ENCODE measurements at regions not wholly inside any gene's neighbourhood (a gene's known extent, or its start where the extent isn't known, plus 50 kb on each side); places are given as distances from the start of the nearest gene placed in this dataset.

DNA sequence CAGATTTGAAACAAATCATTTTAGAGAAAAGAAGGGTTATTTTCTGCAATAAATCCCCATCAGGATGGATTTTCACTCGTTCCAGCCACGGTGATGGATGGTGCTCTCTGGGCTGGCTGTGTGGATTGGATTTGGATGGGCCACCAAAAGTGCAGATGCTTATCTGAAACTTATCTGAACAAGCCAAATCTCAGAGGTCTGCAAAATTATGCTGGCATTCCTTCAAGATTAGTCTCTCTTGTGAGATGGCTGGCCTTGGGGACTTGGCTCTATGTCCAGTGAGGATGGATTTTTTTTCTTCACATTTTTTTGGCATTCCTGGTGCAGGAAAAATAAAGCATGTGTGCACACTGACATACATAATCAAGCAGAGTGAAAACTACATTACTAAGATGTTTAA lies 341.9 kb downstream of the GXYLT1 start:
- Histone ChIP-seq H3K4me1 (ENCODE audit: control insufficient read depth, insufficient read depth, low read length) (no peaks in the 10 kb centered on the region), H3K9me1 (ENCODE audit: insufficient read depth, low read length) (no peaks in the 10 kb centered on the region), H3K9me3 (ENCODE audit: control insufficient read depth, insufficient read depth, low read length) (no peaks in the 10 kb centered on the region), H4K8ac (ENCODE audit: low read depth in 2 of 2, low read length in 2 of 2) (no peak overlapping the region), H3K79me1 (ENCODE audit: low read depth in 1 of 2, low read length in 2 of 2) (no peaks in the 10 kb centered on the region), H3K36me3 (ENCODE audit: control insufficient read depth, insufficient read depth, low read length) (no peaks in the 10 kb centered on the region), H2AK9ac (replicated peaks; ENCODE audit: low read depth, low read length, poor library complexity) (no peak overlapping the region), H2AK5ac (ENCODE audit: low read depth, low read length) (no peak overlapping the region), H4K5ac (ENCODE audit: low read depth, low read length) (no peak overlapping the region), H3K4me2 (ENCODE audit: low read depth, low read length) (no peak overlapping the region), H4K20me1 (ENCODE audit: insufficient read depth, low read length) (no peaks in the 10 kb centered on the region), H3K4ac (ENCODE audit: low read depth, low read length) (no peak overlapping the region), H2BK120ac (ENCODE audit: low read depth, low read length) (no peak overlapping the region), H3K27me3 (ENCODE audit: control insufficient read depth, insufficient read depth, low read length) (no peaks in the 10 kb centered on the region), H3K18ac (ENCODE audit: low read depth, low read length) (no peak overlapping the region), H3K4me3 (ENCODE audit: insufficient read depth, low read depth, low read length) (no peak overlapping the region), H3K14ac (replicated peaks; ENCODE audit: low read depth, low read length) (no peak overlapping the region), H2BK20ac (ENCODE audit: low read depth, low read length) (no peak overlapping the region), H3K23ac (ENCODE audit: low read depth, low read length) (no peak overlapping the region), H2AFZ (replicated peaks; ENCODE audit: low read length, poor library complexity) (no peak overlapping the region), H3K27ac (ENCODE audit: insufficient read depth, low read length) (no peak overlapping the region), H2BK5ac (ENCODE audit: low read depth, low read length, poor library complexity, severe bottlenecking) (no peak overlapping the region), H4K91ac (ENCODE audit: insufficient read depth, low read depth, low read length) (no peak overlapping the region), H3K9ac (ENCODE audit: low read depth, low read length) (no peak overlapping the region), H2BK15ac (ENCODE audit: low read depth, low read length) (no peak overlapping the region), H3K56ac (ENCODE audit: extremely low read depth, insufficient read depth, low read length) (no peak overlapping the region)
- dilution Hi-C loops (cut with HindIII; ENCODE audit: low sequenced_read_pairs, unreplicated experiment) = no loop called here
- ChIA-PET CTCF (no interaction called here), POLR2A (ENCODE audit: unreplicated experiment) (no interaction called here)
- ATAC-seq (ENCODE audit: low read depth) (no peak), DNase-seq (no peak)
- no peak for TF ChIP-seq RFX5 (IDR thresholded peaks at IDR 0.05; ENCODE audit: low read depth, low read length)
- TF ChIP-seq, protein P1, sequence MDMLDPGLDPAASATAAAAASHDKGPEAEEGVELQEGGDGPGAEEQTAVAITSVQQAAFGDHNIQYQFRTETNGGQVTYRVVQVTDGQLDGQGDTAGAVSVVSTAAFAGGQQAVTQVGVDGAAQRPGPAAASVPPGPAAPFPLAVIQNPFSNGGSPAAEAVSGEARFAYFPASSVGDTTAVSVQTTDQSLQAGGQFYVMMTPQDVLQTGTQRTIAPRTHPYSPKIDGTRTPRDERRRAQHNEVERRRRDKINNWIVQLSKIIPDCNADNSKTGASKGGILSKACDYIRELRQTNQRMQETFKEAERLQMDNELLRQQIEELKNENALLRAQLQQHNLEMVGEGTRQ (IDR thresholded peaks at IDR 0.05; ENCODE audit: low read depth, low read length) = no peak
- no peak for TF ChIP-seq NFE2L2 (IDR thresholded peaks at IDR 0.05; ENCODE audit: low read depth, low read length)
- no peak for TF ChIP-seq RAD21 (IDR thresholded peaks at IDR 0.05; ENCODE audit: low read length)
- no peak for TF ChIP-seq BHLHE40 (IDR thresholded peaks at IDR 0.05; ENCODE audit: low read depth, low read length)
- TF ChIP-seq RCOR1 (IDR thresholded peaks at IDR 0.05; ENCODE audit: insufficient replicate concordance, low read length) = no peak
- TF ChIP-seq MXI1 (IDR thresholded peaks at IDR 0.05; ENCODE audit: borderline replicate concordance, low read depth, low read length) = no peak
- TF ChIP-seq, protein P2, sequence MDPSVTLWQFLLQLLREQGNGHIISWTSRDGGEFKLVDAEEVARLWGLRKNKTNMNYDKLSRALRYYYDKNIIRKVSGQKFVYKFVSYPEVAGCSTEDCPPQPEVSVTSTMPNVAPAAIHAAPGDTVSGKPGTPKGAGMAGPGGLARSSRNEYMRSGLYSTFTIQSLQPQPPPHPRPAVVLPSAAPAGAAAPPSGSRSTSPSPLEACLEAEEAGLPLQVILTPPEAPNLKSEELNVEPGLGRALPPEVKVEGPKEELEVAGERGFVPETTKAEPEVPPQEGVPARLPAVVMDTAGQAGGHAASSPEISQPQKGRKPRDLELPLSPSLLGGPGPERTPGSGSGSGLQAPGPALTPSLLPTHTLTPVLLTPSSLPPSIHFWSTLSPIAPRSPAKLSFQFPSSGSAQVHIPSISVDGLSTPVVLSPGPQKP (IDR thresholded peaks at IDR 0.05; ENCODE audit: borderline replicate concordance, low read depth, low read length) = no peak
- TF ChIP-seq, protein P3, sequence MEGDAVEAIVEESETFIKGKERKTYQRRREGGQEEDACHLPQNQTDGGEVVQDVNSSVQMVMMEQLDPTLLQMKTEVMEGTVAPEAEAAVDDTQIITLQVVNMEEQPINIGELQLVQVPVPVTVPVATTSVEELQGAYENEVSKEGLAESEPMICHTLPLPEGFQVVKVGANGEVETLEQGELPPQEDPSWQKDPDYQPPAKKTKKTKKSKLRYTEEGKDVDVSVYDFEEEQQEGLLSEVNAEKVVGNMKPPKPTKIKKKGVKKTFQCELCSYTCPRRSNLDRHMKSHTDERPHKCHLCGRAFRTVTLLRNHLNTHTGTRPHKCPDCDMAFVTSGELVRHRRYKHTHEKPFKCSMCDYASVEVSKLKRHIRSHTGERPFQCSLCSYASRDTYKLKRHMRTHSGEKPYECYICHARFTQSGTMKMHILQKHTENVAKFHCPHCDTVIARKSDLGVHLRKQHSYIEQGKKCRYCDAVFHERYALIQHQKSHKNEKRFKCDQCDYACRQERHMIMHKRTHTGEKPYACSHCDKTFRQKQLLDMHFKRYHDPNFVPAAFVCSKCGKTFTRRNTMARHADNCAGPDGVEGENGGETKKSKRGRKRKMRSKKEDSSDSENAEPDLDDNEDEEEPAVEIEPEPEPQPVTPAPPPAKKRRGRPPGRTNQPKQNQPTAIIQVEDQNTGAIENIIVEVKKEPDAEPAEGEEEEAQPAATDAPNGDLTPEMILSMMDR (conservative IDR thresholded peaks at IDR 0.05; ENCODE audit: low read depth, low read length) = no peak
- TF ChIP-seq CHD1 (IDR thresholded peaks at IDR 0.05; ENCODE audit: low read depth, low read length) = no peak
- TF ChIP-seq CEBPB (IDR thresholded peaks at IDR 0.05; ENCODE audit: low read depth, low read length) = no peak
- TF ChIP-seq MAZ (IDR thresholded peaks at IDR 0.05; ENCODE audit: borderline replicate concordance, low read depth, low read length) = no peak
- no peak for TF ChIP-seq POLR2A (IDR thresholded peaks at IDR 0.05; ENCODE audit: low read depth, low read length)
- TF ChIP-seq MAFK (IDR thresholded peaks at IDR 0.05; ENCODE audit: low read depth, low read length) = no peak
- TF ChIP-seq SMC3 (IDR thresholded peaks at IDR 0.05; ENCODE audit: low read depth, low read length) = no peak
- in situ Hi-C loops (cut with MboI; ENCODE audit: low sequenced_read_pairs) = no loop called here
- BruUV-seq (replicated peaks) = no TSS peak
- intact Hi-C loops (cut with micrococcal nuclease) = no loop called here
- no CpG with 5 or more reads among the region's 2 CpGs for WGBS, 2 experiments (ENCODE audit: extremely low coverage in 2 of 2, insufficient read length in 1 of 2)

Measured in IMR-90 (cell line).